SU-DHL-6 (cell line): ENCODE measurements at regions not wholly inside any gene's neighbourhood (a gene's known extent, or its start where the extent isn't known, plus 50 kb on each side); places are given as distances from the start of the nearest gene placed in this dataset.

Experiments used
- H2AFZ ChIP-seq: fragments of 200-600 bp; sonication (generic); 2 replicates; pipeline ENCODE4 v1.6.1; 2014; ENCODE audit warnings: low read depth, mild to moderate bottlenecking, moderate library complexity, mixed read lengths, antibody characterized with exemption, low read length; ENCODE audit not compliant: severe bottlenecking
- H3F3A ChIP-seq: fragments of 200-600 bp; shearing (Covaris generic); 2 replicates; pipeline ENCODE4 v1.6.0; 2016; ENCODE audit warnings: antibody characterized with exemption, mild to moderate bottlenecking; ENCODE audit not compliant: insufficient read depth
- H3K27ac ChIP-seq: fragments of 200-600 bp; sonication (generic); 2 replicates; pipeline ENCODE4 v1.5.1; 2016; ENCODE audit warnings: low read depth, mild to moderate bottlenecking, low read length, moderate library complexity, mixed read lengths
- H3K27me3 ChIP-seq: fragments of 200-600 bp; sonication (generic), shearing (Covaris generic); 2 replicates; pipeline ENCODE4 v1.6.0; 2014; ENCODE audit warnings: mild to moderate bottlenecking, low read length
- H3K36me3 ChIP-seq: fragments of 200-600 bp; sonication (generic); 2 replicates; pipeline ENCODE4 v1.6.1; 2014; ENCODE audit warnings: mild to moderate bottlenecking, low read length, mixed read lengths
- H3K4me2 ChIP-seq: fragments of 300-600, 200-600 bp; shearing (Covaris generic), sonication (generic); 2 replicates; pipeline ENCODE4 v1.6.0; 2014; ENCODE audit warnings: low read length, low read depth, mild to moderate bottlenecking; ENCODE audit not compliant: poor library complexity, severe bottlenecking
- H3K4me3 ChIP-seq: fragments of 200-600 bp; sonication (generic); 2 replicates; pipeline ENCODE4 v1.5.1; 2014; ENCODE audit warnings: antibody characterized with exemption, low read length, mild to moderate bottlenecking, mixed read lengths; ENCODE audit not compliant: insufficient read depth, poor library complexity, severe bottlenecking
- H3K79me2 ChIP-seq: fragments of 200-600 bp; sonication (generic); 2 replicates; pipeline ENCODE4 v1.6.1; 2014; ENCODE audit warnings: mild to moderate bottlenecking, low read length, moderate library complexity; ENCODE audit not compliant: insufficient read depth
- H3K9ac ChIP-seq: fragments of 200-600 bp; sonication (generic); 2 replicates; pipeline ENCODE4 v1.7.0; 2014; ENCODE audit warnings: mild to moderate bottlenecking, low read length
- H3K9me2 ChIP-seq: fragments of 200-600 bp; sonication (generic); replicated peaks from 2 replicates; pipeline ENCODE4 v1.6.1; 2014; ENCODE audit warnings: low read length; ENCODE audit not compliant: insufficient read depth
- H3K9me3 ChIP-seq: fragments of 200-600 bp; sonication (generic); 2 replicates; pipeline ENCODE4 v1.6.1; 2014; ENCODE audit warnings: low read length, mixed read lengths; ENCODE audit not compliant: insufficient read depth
- H4K20me1 ChIP-seq: fragments of 200-600 bp; sonication (generic); 2 replicates; pipeline ENCODE4 v1.6.1; 2014; ENCODE audit warnings: low read depth, mild to moderate bottlenecking, antibody characterized with exemption, low read length, moderate library complexity, mixed read lengths
- CTCF ChIP-seq: fragments of 200-600 bp; sonication (generic); IDR thresholded peaks from one replicate; pipeline ENCODE4 v1.5.1; 2017; ENCODE audit warnings: antibody characterized with exemption, mild to moderate bottlenecking, low read length, moderate library complexity; ENCODE audit not compliant: insufficient read depth, poor library complexity, severe bottlenecking
- EZH2phosphoT487 ChIP-seq: fragments of 200-600 bp; sonication (generic), shearing (Covaris generic); conservative IDR thresholded peaks from 2 replicates; pipeline ENCODE4 v1.6.1; 2018; ENCODE audit warnings: mild to moderate bottlenecking, antibody characterized with exemption, low read length, moderate library complexity, mixed read lengths

GRCh38 chr12:67073336-67073735, 195.8 kb upstream of the CAND1 start:
- Histone ChIP-seq H3K9ac (no peak overlapping the region), H3K79me2 (no peaks in the 10 kb centered on the region), H3K9me2 (no peaks in the 10 kb centered on the region), H3F3A (no peaks in the 10 kb centered on the region), H3K4me2 (no peak overlapping the region), H4K20me1 (no peaks in the 10 kb centered on the region), H3K27me3 (no peaks in the 10 kb centered on the region), H3K36me3 (no peaks in the 10 kb centered on the region), H2AFZ (no peak overlapping the region), H3K9me3 (no peaks in the 10 kb centered on the region), H3K4me3 (no peak overlapping the region), H3K27ac (no peak overlapping the region)
- TF ChIP-seq CTCF: no peak
- TF ChIP-seq EZH2phosphoT487: no peak

GRCh38 chr12:67074072-67074471, 195.1 kb upstream of the CAND1 start:
- Histone ChIP-seq H3K27ac (no peak overlapping the region), H3K9ac (no peak overlapping the region), H3K4me3 (no peak overlapping the region), H3K27me3 (no peaks in the 10 kb centered on the region), H2AFZ (no peak overlapping the region), H4K20me1 (no peaks in the 10 kb centered on the region), H3K4me2 (no peak overlapping the region), H3K9me3 (no peaks in the 10 kb centered on the region), H3K36me3 (no peaks in the 10 kb centered on the region), H3K79me2 (no peaks in the 10 kb centered on the region), H3F3A (no peaks in the 10 kb centered on the region), H3K9me2 (no peaks in the 10 kb centered on the region)
- no peak for TF ChIP-seq EZH2phosphoT487
- TF ChIP-seq CTCF: no peak

- Histone ChIP-seq H3K27me3 (no peaks in the 10 kb centered on the region), H3K9ac (no peak overlapping the region), H3F3A (no peaks in the 10 kb centered on the region), H4K20me1 (no peaks in the 10 kb centered on the region), H3K4me3 (no peak overlapping the region), H3K79me2 (no peaks in the 10 kb centered on the region), H3K4me2 (no peak overlapping the region), H2AFZ (no peak overlapping the region), H3K9me3 (no peaks in the 10 kb centered on the region), H3K9me2 (no peaks in the 10 kb centered on the region), H3K27ac (no peak overlapping the region), H3K36me3 (no peaks in the 10 kb centered on the region)
- TF ChIP-seq CTCF (no peak), EZH2phosphoT487 (no peak)
Measured at GRCh38 chr12:67077617-67078016, 191.5 kb upstream of the CAND1 start.

GRCh38 chr12:67078957-67079356, 190.2 kb upstream of the CAND1 start:
- Histone ChIP-seq H3K36me3 (no peaks in the 10 kb centered on the region), H3K9me3 (no peaks in the 10 kb centered on the region), H3K27ac (no peak overlapping the region), H3F3A (no peaks in the 10 kb centered on the region), H2AFZ (no peak overlapping the region), H3K9me2 (no peaks in the 10 kb centered on the region), H3K4me2 (no peak overlapping the region), H3K79me2 (no peaks in the 10 kb centered on the region), H3K9ac (no peak overlapping the region), H4K20me1 (no peaks in the 10 kb centered on the region), H3K4me3 (no peak overlapping the region), H3K27me3 (no peaks in the 10 kb centered on the region)
- TF ChIP-seq CTCF (no peak), EZH2phosphoT487 (no peak)
